Kidney capillary endothelial cell (primary cell): ENCODE measurements at regions not wholly inside any gene's neighbourhood (a gene's known extent, or its start where the extent isn't known, plus 50 kb on each side); places are given as distances from the start of the nearest gene placed in this dataset.

Experiments used
- DNase-seq: peaks from one replicate; pipeline ENCODE4 v3.0.0-alpha.2; 2018; ENCODE audit warnings: low spot score

DNA sequence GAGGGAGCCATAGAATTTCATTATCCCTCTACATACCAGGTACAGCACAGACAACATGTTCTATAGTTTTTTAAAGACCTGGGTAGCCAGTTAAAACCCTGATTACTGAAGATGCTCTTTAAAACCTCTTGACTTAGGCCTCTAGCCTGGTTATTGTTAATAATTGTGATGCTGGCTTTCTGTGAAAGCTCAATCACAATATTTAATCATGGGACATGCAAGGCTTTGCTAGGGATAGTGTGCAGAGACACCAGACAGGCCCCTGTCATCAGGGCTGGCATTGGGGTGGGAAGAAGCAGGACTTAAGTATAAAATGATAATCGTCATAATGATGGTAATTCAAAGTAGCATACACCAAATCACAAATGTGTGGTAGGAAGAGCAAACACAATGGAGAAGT is 274.4 kb downstream of the PTBP2 start:
- DNase-seq: no peak

- no peak for DNase-seq
Measured at GRCh38 chr1:96997717-96998116, 276.1 kb downstream of the PTBP2 start.

DNA sequence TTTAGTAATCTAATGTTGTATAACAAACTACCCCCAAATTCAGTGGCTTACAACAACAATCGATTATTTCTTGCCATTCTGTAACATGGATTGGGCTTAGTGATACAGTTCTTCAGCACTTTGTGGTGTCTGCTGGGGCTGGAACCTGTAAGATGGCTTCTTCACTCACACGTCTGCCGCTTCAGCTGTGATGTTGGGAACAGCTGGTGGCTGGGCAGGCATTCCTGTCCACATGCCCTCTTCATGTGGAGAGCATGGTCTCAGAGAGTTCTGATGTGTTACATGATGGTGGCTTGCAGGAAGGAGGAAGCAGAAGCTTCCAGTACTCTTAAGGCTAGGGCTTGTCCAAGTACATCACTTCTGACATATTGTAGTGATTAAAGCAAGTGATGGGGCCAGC is 276.9 kb downstream of the PTBP2 start:
- no peak for DNase-seq

DNA sequence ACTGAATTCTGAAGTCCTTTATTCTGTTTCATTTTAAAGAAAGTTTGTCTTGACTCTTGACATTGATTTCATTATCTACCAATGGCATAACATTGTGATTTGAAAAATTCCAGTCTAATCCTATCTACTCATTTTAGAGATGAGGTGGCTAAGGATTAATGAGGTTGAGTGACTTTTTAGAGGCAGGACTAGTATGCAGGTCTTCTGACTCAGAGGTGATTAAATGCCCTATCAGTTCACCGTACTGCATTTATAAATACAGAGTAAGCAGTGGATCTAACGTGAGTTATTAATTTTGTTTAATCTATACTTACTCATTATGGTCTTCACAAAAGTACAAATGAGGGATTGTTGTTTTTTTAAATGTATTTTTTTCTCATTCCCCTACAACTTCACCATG is 277.6 kb downstream of the PTBP2 start:
- no peak for DNase-seq

GRCh38 chr1:97004054-97004453 is 282.5 kb downstream of the PTBP2 start:
- no peak for DNase-seq

GRCh38 chr1:97004743-97005142 is 283.2 kb downstream of the PTBP2 start:
- no peak for DNase-seq

- no peak for DNase-seq
Measured at GRCh38 chr1:97006044-97006661, 284.6 kb downstream of the PTBP2 start.

- no peak for DNase-seq
Measured at GRCh38 chr1:97007840-97008604, 286.4 kb downstream of the PTBP2 start.

DNA sequence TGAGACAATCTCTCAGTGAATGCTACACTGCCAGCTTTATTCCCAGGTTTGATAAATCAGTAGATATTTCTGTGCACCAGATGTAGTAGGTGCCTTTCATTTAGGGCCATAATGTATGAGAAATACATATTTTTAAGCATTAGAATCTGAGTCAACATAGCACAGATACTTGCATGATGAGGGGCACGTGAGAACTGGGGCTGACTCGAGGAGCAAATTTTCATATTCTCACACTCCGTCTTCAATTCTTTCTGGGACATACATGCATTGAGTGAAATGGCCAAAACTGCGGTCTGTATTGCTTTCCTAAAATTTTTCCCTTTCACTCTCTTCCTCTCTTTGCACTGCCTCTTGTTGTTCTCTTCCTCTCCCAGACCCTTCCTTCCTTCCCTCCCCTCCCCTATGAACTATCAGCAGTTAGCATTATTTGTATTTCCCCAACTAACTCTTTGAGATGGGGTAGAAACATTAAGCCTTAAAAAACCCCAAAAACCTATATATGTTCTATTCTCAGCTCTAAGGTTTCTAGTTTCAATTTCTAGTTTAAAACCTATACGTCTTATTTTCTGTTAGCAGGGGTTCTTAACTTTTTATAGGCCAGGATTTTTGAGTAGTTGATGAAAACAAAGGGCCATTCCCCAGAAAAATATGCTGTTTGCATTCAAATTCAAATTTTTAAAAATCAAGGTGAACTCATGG is 289.1 kb downstream of the PTBP2 start:
- DNase-seq: no peak

DNA sequence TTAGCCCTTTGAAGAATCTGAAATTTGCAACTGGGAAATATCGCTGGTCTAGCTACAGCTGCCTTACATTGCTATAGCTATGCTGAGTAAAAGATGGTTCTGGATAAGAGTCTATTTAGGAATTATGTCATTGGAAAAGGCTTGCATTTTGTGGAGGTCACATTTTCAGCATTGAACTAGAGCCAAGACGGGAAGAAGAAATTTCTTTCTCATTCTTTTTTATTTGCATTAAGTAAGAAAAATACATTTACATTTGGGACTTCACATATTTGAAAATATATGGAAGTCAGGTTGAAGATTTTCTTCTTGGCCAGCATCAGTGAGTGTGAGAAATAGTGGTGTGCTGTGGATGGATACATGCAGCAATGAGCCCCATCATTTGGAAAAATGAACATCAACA is 291.6 kb downstream of the PTBP2 start:
- no peak for DNase-seq

- no peak for DNase-seq
Measured at GRCh38 chr1:97013941-97014340, 292.4 kb downstream of the PTBP2 start.

- DNase-seq: no peak
Measured at GRCh38 chr1:97014426-97014825, 292.8 kb downstream of the PTBP2 start.

GRCh38 chr1:97017895-97018294 is 296.3 kb downstream of the PTBP2 start:
- DNase-seq: no peak
